HEK293 (cell line): ENCODE measurements at regions not wholly inside any gene's neighbourhood (a gene's known extent, or its start where the extent isn't known, plus 50 kb on each side); places are given as distances from the start of the nearest gene placed in this dataset.

Source experiments
- SCRT1 ChIP-seq: fragments of 450-650 bp; formaldehyde crosslinking; IDR thresholded peaks from 2 replicates; pipeline ENCODE4 v1.5.1; 2016; ENCODE audit warnings: missing biosample characterization, missing genetic modification characterization, borderline replicate concordance
- TCF7L2 ChIP-seq: IDR thresholded peaks from 2 replicates; pipeline ENCODE4 v1.6.1; 2011; ENCODE audit warnings: low read depth, mild to moderate bottlenecking, inconsistent platforms, low read length, moderate library complexity, borderline replicate concordance
- ZBTB1 ChIP-seq: fragments of 450-650 bp; formaldehyde crosslinking; IDR thresholded peaks from 2 replicates; pipeline ENCODE4 v1.5.1; 2016; ENCODE audit warnings: missing biosample characterization, missing genetic modification characterization
- ZNF23 ChIP-seq: fragments of 450-650 bp; formaldehyde crosslinking; IDR thresholded peaks from 2 replicates; pipeline ENCODE4 v1.5.1; 2016; ENCODE audit warnings: missing biosample characterization, missing genetic modification characterization, borderline replicate concordance
- ZNF341 ChIP-seq: fragments of 450-650 bp; formaldehyde crosslinking; IDR thresholded peaks from 2 replicates; pipeline ENCODE4; 2016; ENCODE audit warnings: low read depth, missing biosample characterization, missing genetic modification characterization
- ZNF596 ChIP-seq: fragments of 450-650 bp; IDR thresholded peaks from 2 replicates; pipeline ENCODE4 v1.5.0; 2018; ENCODE audit warnings: missing biosample characterization, mild to moderate bottlenecking, missing genetic modification characterization, moderate library complexity
- ZNF768 ChIP-seq: fragments of 450-650 bp; formaldehyde crosslinking; IDR thresholded peaks from 2 replicates; pipeline ENCODE4 v1.5.1; 2018; ENCODE audit warnings: missing biosample characterization, mild to moderate bottlenecking, missing genetic modification characterization
- ZNF776 ChIP-seq: fragments of 450-650 bp; formaldehyde crosslinking; IDR thresholded peaks from 2 replicates; pipeline ENCODE4 v1.5.0; 2017; ENCODE audit warnings: missing biosample characterization, missing genetic modification characterization, borderline replicate concordance
- TF ChIP-seq, protein P1 (sequence below): fragments of 450-650 bp; formaldehyde crosslinking; IDR thresholded peaks from 2 replicates; pipeline ENCODE4 v1.5.1; 2016; ENCODE audit warnings: missing biosample characterization, missing genetic modification characterization
- TF ChIP-seq, protein P2 (sequence below): fragments of 450-650 bp; formaldehyde crosslinking; IDR thresholded peaks from 2 replicates; pipeline ENCODE4 v1.5.1; 2016; ENCODE audit warnings: missing biosample characterization, missing genetic modification characterization
- TF ChIP-seq, protein P3 (sequence below): fragments of 450-650 bp; formaldehyde crosslinking; IDR thresholded peaks from 2 replicates; pipeline ENCODE4 v1.5.1; 2016; ENCODE audit warnings: missing biosample characterization, missing genetic modification characterization

DNA sequence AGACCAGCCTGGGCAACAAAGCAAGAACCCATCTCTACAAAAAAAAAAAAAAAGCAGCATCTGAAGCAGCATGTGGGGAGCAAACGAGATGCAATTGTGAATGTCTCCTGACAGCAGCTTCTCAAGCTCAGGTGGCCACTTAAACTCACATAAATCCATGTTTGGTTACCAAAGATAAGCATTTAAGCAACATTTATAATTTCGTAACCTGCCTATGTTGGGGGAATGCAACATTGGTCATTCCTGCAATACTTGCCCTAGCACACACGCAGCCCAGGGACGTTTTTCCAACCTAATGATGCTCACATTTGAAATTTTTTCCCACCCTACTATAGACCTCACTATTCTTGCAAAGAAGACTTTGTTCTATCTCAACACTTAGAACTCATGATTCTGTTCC, 113.3 kb downstream of the ZFP64 start:
- TF ChIP-seq, protein P1, sequence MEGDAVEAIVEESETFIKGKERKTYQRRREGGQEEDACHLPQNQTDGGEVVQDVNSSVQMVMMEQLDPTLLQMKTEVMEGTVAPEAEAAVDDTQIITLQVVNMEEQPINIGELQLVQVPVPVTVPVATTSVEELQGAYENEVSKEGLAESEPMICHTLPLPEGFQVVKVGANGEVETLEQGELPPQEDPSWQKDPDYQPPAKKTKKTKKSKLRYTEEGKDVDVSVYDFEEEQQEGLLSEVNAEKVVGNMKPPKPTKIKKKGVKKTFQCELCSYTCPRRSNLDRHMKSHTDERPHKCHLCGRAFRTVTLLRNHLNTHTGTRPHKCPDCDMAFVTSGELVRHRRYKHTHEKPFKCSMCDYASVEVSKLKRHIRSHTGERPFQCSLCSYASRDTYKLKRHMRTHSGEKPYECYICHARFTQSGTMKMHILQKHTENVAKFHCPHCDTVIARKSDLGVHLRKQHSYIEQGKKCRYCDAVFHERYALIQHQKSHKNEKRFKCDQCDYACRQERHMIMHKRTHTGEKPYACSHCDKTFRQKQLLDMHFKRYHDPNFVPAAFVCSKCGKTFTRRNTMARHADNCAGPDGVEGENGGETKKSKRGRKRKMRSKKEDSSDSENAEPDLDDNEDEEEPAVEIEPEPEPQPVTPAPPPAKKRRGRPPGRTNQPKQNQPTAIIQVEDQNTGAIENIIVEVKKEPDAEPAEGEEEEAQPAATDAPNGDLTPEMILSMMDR (tag by site-specific recombination) = no peak
- no peak for TF ChIP-seq ZNF23 (tag by site-specific recombination)
- TF ChIP-seq ZNF341 (tag by site-specific recombination) = no peak
- TF ChIP-seq ZNF768 (tag by site-specific recombination) = no peak
- TF ChIP-seq ZNF776 (tag by site-specific recombination) = no peak
- TF ChIP-seq ZNF596 (tag by site-specific recombination) = no peak
- no peak for TF ChIP-seq ZBTB1
- no peak for TF ChIP-seq SCRT1 (tag by site-specific recombination)
- TF ChIP-seq, protein P2, sequence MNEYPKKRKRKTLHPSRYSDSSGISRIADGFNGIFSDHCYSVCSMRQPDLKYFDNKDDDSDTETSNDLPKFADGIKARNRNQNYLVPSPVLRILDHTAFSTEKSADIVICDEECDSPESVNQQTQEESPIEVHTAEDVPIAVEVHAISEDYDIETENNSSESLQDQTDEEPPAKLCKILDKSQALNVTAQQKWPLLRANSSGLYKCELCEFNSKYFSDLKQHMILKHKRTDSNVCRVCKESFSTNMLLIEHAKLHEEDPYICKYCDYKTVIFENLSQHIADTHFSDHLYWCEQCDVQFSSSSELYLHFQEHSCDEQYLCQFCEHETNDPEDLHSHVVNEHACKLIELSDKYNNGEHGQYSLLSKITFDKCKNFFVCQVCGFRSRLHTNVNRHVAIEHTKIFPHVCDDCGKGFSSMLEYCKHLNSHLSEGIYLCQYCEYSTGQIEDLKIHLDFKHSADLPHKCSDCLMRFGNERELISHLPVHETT = no peak
- no peak for TF ChIP-seq TCF7L2
- TF ChIP-seq, protein P3, sequence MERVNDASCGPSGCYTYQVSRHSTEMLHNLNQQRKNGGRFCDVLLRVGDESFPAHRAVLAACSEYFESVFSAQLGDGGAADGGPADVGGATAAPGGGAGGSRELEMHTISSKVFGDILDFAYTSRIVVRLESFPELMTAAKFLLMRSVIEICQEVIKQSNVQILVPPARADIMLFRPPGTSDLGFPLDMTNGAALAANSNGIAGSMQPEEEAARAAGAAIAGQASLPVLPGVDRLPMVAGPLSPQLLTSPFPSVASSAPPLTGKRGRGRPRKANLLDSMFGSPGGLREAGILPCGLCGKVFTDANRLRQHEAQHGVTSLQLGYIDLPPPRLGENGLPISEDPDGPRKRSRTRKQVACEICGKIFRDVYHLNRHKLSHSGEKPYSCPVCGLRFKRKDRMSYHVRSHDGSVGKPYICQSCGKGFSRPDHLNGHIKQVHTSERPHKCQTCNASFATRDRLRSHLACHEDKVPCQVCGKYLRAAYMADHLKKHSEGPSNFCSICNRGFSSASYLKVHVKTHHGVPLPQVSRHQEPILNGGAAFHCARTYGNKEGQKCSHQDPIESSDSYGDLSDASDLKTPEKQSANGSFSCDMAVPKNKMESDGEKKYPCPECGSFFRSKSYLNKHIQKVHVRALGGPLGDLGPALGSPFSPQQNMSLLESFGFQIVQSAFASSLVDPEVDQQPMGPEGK (tag by site-specific recombination) = no peak
